ENCODE measurements at regions not wholly inside any gene's neighbourhood (a gene's known extent, or its start where the extent isn't known, plus 50 kb on each side); places are given as distances from the start of the nearest gene placed in this dataset.

GRCh38 chr1:59152511-59152910 lies 144.4 kb upstream of the FGGY start:
- Histone ChIP-seq H3K4me3 (ENCODE audit: low read length) (no peak overlapping the region), H3K36me3 (ENCODE audit: control insufficient read depth, insufficient read depth, low read length) (no peaks in the 10 kb centered on the region), H3K4me1 (ENCODE audit: control insufficient read depth, insufficient read depth, low read length) (peaks cover 10% of the 10 kb centered on the region), H3K27me3 (ENCODE audit: control insufficient read depth, insufficient read depth, low read length) (no peaks in the 10 kb centered on the region), H3K9ac (ENCODE audit: low read length) (no peak overlapping the region), H3K9me3 (ENCODE audit: control insufficient read depth, low read length) (no peaks in the 10 kb centered on the region)

DNA sequence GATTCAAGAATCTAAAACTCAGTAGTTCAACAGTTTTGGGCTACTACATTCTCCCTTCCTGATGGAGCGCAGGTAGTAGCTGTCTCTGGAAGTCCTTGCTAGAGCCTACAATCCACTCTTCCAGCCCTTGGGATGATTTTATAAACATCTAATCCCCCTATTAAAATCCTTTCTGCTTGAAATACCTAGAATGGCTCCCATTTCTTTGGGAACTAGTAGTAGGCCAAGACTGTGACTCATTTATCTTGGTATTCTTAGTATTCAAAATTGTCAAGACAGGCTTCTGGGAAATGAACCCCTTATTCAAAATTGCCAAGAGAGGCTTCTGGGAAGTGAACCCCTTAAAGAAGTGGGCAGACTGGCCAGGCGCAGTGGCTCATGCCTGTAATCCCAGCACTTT lies 142.5 kb upstream of the FGGY start:
- no peak overlapping the region for H3K4me3 ChIP-seq (ENCODE audit: low read length)
- H3K4me1 ChIP-seq (ENCODE audit: control insufficient read depth, insufficient read depth, low read length) = peaks cover 10% of the 10 kb centered on the region
- H3K27me3 ChIP-seq (ENCODE audit: control insufficient read depth, insufficient read depth, low read length) = no peaks in the 10 kb centered on the region
- no peaks in the 10 kb centered on the region for H3K9me3 ChIP-seq (ENCODE audit: control insufficient read depth, low read length)
- H3K36me3 ChIP-seq (ENCODE audit: control insufficient read depth, insufficient read depth, low read length) = no peaks in the 10 kb centered on the region
- H3K9ac ChIP-seq (ENCODE audit: low read length) = no peak overlapping the region

GRCh38 chr1:59155351-59155750 lies 141.5 kb upstream of the FGGY start:
- H3K4me1 ChIP-seq (ENCODE audit: control insufficient read depth, insufficient read depth, low read length) = peaks cover 10% of the 10 kb centered on the region
- no peaks in the 10 kb centered on the region for H3K36me3 ChIP-seq (ENCODE audit: control insufficient read depth, insufficient read depth, low read length)
- no peaks in the 10 kb centered on the region for H3K9me3 ChIP-seq (ENCODE audit: control insufficient read depth, low read length)
- no peak overlapping the region for H3K4me3 ChIP-seq (ENCODE audit: low read length)
- no peak overlapping the region for H3K9ac ChIP-seq (ENCODE audit: low read length)
- H3K27me3 ChIP-seq (ENCODE audit: control insufficient read depth, insufficient read depth, low read length) = no peaks in the 10 kb centered on the region

GRCh38 chr1:59156051-59156450 lies 140.8 kb upstream of the FGGY start:
- H3K4me3 ChIP-seq (ENCODE audit: low read length) = no peak overlapping the region
- no peaks in the 10 kb centered on the region for H3K36me3 ChIP-seq (ENCODE audit: control insufficient read depth, insufficient read depth, low read length)
- H3K9ac ChIP-seq (ENCODE audit: low read length) = no peak overlapping the region
- no peaks in the 10 kb centered on the region for H3K9me3 ChIP-seq (ENCODE audit: control insufficient read depth, low read length)
- H3K27me3 ChIP-seq (ENCODE audit: control insufficient read depth, insufficient read depth, low read length) = no peaks in the 10 kb centered on the region
- H3K4me1 ChIP-seq (ENCODE audit: control insufficient read depth, insufficient read depth, low read length) = peaks cover 6% of the 10 kb centered on the region

- no peaks in the 10 kb centered on the region for H3K4me1 ChIP-seq (ENCODE audit: control insufficient read depth, insufficient read depth, low read length)
- no peak overlapping the region for H3K9ac ChIP-seq (ENCODE audit: low read length)
- no peak overlapping the region for H3K4me3 ChIP-seq (ENCODE audit: low read length)
- no peaks in the 10 kb centered on the region for H3K27me3 ChIP-seq (ENCODE audit: control insufficient read depth, insufficient read depth, low read length)
- no peaks in the 10 kb centered on the region for H3K36me3 ChIP-seq (ENCODE audit: control insufficient read depth, insufficient read depth, low read length)
- no peaks in the 10 kb centered on the region for H3K9me3 ChIP-seq (ENCODE audit: control insufficient read depth, low read length)
These were observed 140.2 kb upstream of the FGGY start for GRCh38 chr1:59156526-59157199.

DNA sequence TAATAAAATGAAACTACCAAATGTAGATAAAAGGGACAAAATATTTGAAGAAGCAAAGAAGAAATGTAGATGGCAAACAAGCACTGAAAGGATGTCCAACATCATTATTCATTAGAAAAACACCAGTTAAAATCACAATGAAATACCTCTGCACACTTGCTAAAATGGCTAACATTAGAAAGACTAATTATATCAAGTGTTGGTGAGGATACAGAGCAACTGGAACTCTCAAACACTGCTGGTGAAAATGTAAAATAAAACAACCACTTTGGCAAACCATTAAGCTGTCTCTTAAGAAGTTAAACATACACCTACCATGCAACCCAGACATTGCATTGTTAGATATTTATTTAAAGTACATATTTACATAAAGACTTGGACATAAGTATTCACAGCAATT lies 138.6 kb upstream of the FGGY start:
- H3K9me3 ChIP-seq (ENCODE audit: control insufficient read depth, low read length) = no peaks in the 10 kb centered on the region
- H3K9ac ChIP-seq (ENCODE audit: low read length) = no peak overlapping the region
- no peaks in the 10 kb centered on the region for H3K27me3 ChIP-seq (ENCODE audit: control insufficient read depth, insufficient read depth, low read length)
- H3K4me3 ChIP-seq (ENCODE audit: low read length) = no peak overlapping the region
- no peaks in the 10 kb centered on the region for H3K4me1 ChIP-seq (ENCODE audit: control insufficient read depth, insufficient read depth, low read length)
- H3K36me3 ChIP-seq (ENCODE audit: control insufficient read depth, insufficient read depth, low read length) = no peaks in the 10 kb centered on the region

- H3K36me3 ChIP-seq (ENCODE audit: control insufficient read depth, insufficient read depth, low read length) = no peaks in the 10 kb centered on the region
- no peaks in the 10 kb centered on the region for H3K4me1 ChIP-seq (ENCODE audit: control insufficient read depth, insufficient read depth, low read length)
- no peak overlapping the region for H3K4me3 ChIP-seq (ENCODE audit: low read length)
- no peaks in the 10 kb centered on the region for H3K27me3 ChIP-seq (ENCODE audit: control insufficient read depth, insufficient read depth, low read length)
- no peak overlapping the region for H3K9ac ChIP-seq (ENCODE audit: low read length)
- H3K9me3 ChIP-seq (ENCODE audit: control insufficient read depth, low read length) = no peaks in the 10 kb centered on the region
These were observed 137.2 kb upstream of the FGGY start for GRCh38 chr1:59159557-59160203.

- no peaks in the 10 kb centered on the region for H3K27me3 ChIP-seq (ENCODE audit: control insufficient read depth, insufficient read depth, low read length)
- H3K4me3 ChIP-seq (ENCODE audit: low read length) = no peak overlapping the region
- no peak overlapping the region for H3K9ac ChIP-seq (ENCODE audit: low read length)
- H3K4me1 ChIP-seq (ENCODE audit: control insufficient read depth, insufficient read depth, low read length) = no peaks in the 10 kb centered on the region
- H3K36me3 ChIP-seq (ENCODE audit: control insufficient read depth, insufficient read depth, low read length) = no peaks in the 10 kb centered on the region
- H3K9me3 ChIP-seq (ENCODE audit: control insufficient read depth, low read length) = no peaks in the 10 kb centered on the region
These were observed 135.8 kb upstream of the FGGY start for GRCh38 chr1:59161136-59161535.

DNA sequence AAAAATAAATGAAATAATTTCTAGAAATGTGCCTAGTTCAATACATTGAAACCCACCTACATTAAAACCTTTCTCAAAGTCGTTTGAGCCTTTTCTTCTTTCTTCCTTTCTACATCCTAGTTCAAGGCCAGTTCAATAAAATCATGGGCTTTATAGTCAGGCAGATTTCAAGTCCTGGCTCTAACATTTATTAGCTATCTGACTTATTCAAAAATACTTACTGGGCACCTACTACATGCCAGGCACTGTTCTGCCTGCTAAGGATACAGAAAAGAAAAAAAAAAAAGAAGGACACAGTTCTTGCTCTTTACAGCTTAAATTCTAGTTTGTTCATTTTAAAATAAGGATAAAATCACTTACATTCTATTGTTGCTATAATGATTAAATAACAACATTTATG lies 134.2 kb upstream of the FGGY start:
- Histone ChIP-seq H3K4me1 (ENCODE audit: control insufficient read depth, insufficient read depth, low read length) (no peaks in the 10 kb centered on the region), H3K36me3 (ENCODE audit: control insufficient read depth, insufficient read depth, low read length) (no peaks in the 10 kb centered on the region), H3K9me3 (ENCODE audit: control insufficient read depth, low read length) (no peaks in the 10 kb centered on the region), H3K4me3 (ENCODE audit: low read length) (no peak overlapping the region), H3K27me3 (ENCODE audit: control insufficient read depth, insufficient read depth, low read length) (no peaks in the 10 kb centered on the region), H3K9ac (ENCODE audit: low read length) (no peak overlapping the region)

- Histone ChIP-seq H3K4me1 (ENCODE audit: control insufficient read depth, insufficient read depth, low read length) (no peaks in the 10 kb centered on the region), H3K9me3 (ENCODE audit: control insufficient read depth, low read length) (no peaks in the 10 kb centered on the region), H3K9ac (ENCODE audit: low read length) (no peak overlapping the region), H3K4me3 (ENCODE audit: low read length) (no peak overlapping the region), H3K27me3 (ENCODE audit: control insufficient read depth, insufficient read depth, low read length) (no peaks in the 10 kb centered on the region), H3K36me3 (ENCODE audit: control insufficient read depth, insufficient read depth, low read length) (no peaks in the 10 kb centered on the region)
These were observed 133.4 kb upstream of the FGGY start for GRCh38 chr1:59163268-59164092.

GRCh38 chr1:59164371-59164770 lies 132.5 kb upstream of the FGGY start:
- Histone ChIP-seq H3K27me3 (ENCODE audit: control insufficient read depth, insufficient read depth, low read length) (no peaks in the 10 kb centered on the region), H3K4me1 (ENCODE audit: control insufficient read depth, insufficient read depth, low read length) (no peaks in the 10 kb centered on the region), H3K9me3 (ENCODE audit: control insufficient read depth, low read length) (no peaks in the 10 kb centered on the region)

GRCh38 chr1:59165353-59165752 lies 131.5 kb upstream of the FGGY start:
- Histone ChIP-seq H3K9me3 (ENCODE audit: control insufficient read depth, low read length) (no peaks in the 10 kb centered on the region), H3K27me3 (ENCODE audit: control insufficient read depth, insufficient read depth, low read length) (no peaks in the 10 kb centered on the region), H3K4me3 (ENCODE audit: low read length) (no peak overlapping the region), H3K36me3 (ENCODE audit: control insufficient read depth, insufficient read depth, low read length) (no peaks in the 10 kb centered on the region), H3K4me1 (ENCODE audit: control insufficient read depth, insufficient read depth, low read length) (no peaks in the 10 kb centered on the region), H3K9ac (ENCODE audit: low read length) (no peak overlapping the region)

More at GRCh38 chr1:59164371-59164770, 132.5 kb upstream of the FGGY start:
- H3K4me3 ChIP-seq (ENCODE audit: low read length) = no peak overlapping the region
- no peak overlapping the region for H3K9ac ChIP-seq (ENCODE audit: low read length)
- no peaks in the 10 kb centered on the region for H3K36me3 ChIP-seq (ENCODE audit: control insufficient read depth, insufficient read depth, low read length)
